Breast epithelium (tissue), 4 donors: ENCODE measurements at regions not wholly inside any gene's neighbourhood (a gene's known extent, or its start where the extent isn't known, plus 50 kb on each side); places are given as distances from the start of the nearest gene placed in this dataset.

Experiments
- DNase-seq, 2 donors: peaks; one replicate each; pipeline ENCODE4 v3.0.0-alpha.2; 2019; ENCODE audit warnings: low spot score in 2 of 2
- H3K27ac ChIP-seq, 2 donors: fragments of 200-600 bp; sonication (generic) in 1 of 2; one replicate each; pipeline ENCODE4 v1.5.1; 2016 to 2019; ENCODE audit warnings: mild to moderate bottlenecking in 1 of 2
- H3K27me3 ChIP-seq, 2 donors: fragments of 200-600 bp; sonication (generic) in 1 of 2; one replicate each; pipeline versions ENCODE4 v1.5.1 to v1.6.0; 2017 to 2019; ENCODE audit warnings: control low read depth in 1 of 2, mild to moderate bottlenecking in 1 of 2
- H3K36me3 ChIP-seq: fragments of 200-600 bp; one replicate; pipeline ENCODE4 v1.5.1; 2019
- H3K4me1 ChIP-seq, 2 donors: fragments of 200-600 bp; sonication (generic); one replicate each; pipeline ENCODE4 v1.5.1; 2016 to 2019; ENCODE audit warnings: control low read depth in 1 of 2
- H3K4me3 ChIP-seq, 3 donors: fragments of 200-600 bp; sonication (generic); 1 replicate in 2 of 3; 2 replicates in 1 of 3; pipeline ENCODE4 v1.5.1; 2016 to 2019; ENCODE audit warnings: mild to moderate bottlenecking in 3 of 3, moderate library complexity in 2 of 3
- H3K9me3 ChIP-seq, 2 donors: fragments of 200-600 bp; sonication (generic) in 1 of 2; one replicate each; pipeline ENCODE4 v1.5.1; 2016 to 2019; ENCODE audit warnings: control low read depth in 1 of 2
- CTCF ChIP-seq, 3 donors: fragments of 450-650 bp; IDR thresholded peaks; one replicate each; pipeline ENCODE4 v1.5.1; 2016 to 2017; ENCODE audit warnings: antibody characterized with exemption in 3 of 3, mild to moderate bottlenecking in 3 of 3, moderate library complexity in 3 of 3
- POLR2A ChIP-seq: fragments of 450-650 bp; IDR thresholded peaks from one replicate; pipeline ENCODE4 v1.6.1; 2016; ENCODE audit warnings: antibody characterized with exemption, mild to moderate bottlenecking, moderate library complexity
- POLR2AphosphoS5 ChIP-seq, 3 donors: sonication (generic); formaldehyde crosslinking; IDR thresholded peaks; one replicate each; pipeline ENCODE4 v1.6.1; 2017; ENCODE audit warnings: antibody characterized with exemption in 3 of 3
- intact Hi-C: fragments of 100-400 bp; cut with DNase I; formaldehyde crosslinking; loops from one replicate; pipeline ENCODE4 v1.15.1; 2023; ENCODE audit warnings: low total_unique reads

DNA sequence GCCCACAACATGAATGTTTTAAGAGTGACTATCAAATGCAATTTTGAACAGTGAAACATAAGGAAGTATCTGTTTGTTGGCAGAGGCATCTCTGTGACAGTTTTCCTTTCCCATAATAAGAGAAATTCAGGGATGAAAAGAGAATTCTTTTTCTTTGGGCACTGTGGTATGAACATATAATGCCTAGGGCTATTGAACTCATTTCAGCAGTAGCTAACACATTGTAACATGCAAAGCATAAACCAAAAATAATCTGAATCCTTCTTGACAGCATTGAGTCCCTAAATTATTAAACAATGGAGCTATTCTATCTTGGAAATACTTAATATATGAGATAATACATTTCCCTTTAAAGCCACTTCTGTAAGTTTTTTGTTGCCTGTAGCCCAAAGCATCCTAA, 633.0 kb upstream of the B3GALT2 start:
- no peak for DNase-seq
- Histone ChIP-seq H3K4me1 (no peaks in the 10 kb centered on the region), H3K36me3 (no peaks in the 10 kb centered on the region), H3K27me3 (no peaks in the 10 kb centered on the region), H3K27ac (no peak overlapping the region), H3K4me3 (no peak overlapping the region), H3K9me3 (peaks cover 0 to 9% of the 10 kb centered on the region in 2 donors)
- intact Hi-C loops, result no loop called here
- TF ChIP-seq CTCF (IDR thresholded peaks at IDR 0.05) (no peak), POLR2AphosphoS5 (IDR thresholded peaks at IDR 0.05) (no peak), POLR2A (no peak)

DNA sequence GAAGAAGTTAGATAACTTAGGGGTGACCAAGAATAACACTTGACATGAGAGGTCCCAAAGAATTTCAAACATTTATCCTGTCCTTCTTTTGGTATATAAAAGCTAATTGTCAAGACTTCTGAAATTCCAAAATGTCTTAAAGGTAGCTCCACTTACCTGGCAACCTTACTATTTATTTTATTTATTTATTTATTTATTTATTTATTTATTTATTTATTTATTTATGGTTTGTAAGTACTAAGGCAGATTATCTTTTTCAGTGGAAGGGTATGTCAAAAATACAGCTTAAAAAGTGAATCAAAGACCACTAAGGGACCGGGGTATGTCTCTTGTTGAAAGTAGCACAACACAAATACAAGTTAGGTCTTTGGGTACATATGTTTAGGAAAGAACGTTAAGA, 620.8 kb upstream of the B3GALT2 start:
- TF ChIP-seq POLR2AphosphoS5 (IDR thresholded peaks at IDR 0.05) (no peak), POLR2A (no peak), CTCF (IDR thresholded peaks at IDR 0.05) (no peak)
- intact Hi-C loops, result no loop called here
- no peaks in the 10 kb centered on the region for H3K9me3 ChIP-seq
- no peak overlapping the region for H3K4me3 ChIP-seq
- no peak for DNase-seq
- no peaks in the 10 kb centered on the region for H3K4me1 ChIP-seq
- no peak overlapping the region for H3K27ac ChIP-seq
- H3K27me3 ChIP-seq, result no peaks in the 10 kb centered on the region
- no peaks in the 10 kb centered on the region for H3K36me3 ChIP-seq

DNA sequence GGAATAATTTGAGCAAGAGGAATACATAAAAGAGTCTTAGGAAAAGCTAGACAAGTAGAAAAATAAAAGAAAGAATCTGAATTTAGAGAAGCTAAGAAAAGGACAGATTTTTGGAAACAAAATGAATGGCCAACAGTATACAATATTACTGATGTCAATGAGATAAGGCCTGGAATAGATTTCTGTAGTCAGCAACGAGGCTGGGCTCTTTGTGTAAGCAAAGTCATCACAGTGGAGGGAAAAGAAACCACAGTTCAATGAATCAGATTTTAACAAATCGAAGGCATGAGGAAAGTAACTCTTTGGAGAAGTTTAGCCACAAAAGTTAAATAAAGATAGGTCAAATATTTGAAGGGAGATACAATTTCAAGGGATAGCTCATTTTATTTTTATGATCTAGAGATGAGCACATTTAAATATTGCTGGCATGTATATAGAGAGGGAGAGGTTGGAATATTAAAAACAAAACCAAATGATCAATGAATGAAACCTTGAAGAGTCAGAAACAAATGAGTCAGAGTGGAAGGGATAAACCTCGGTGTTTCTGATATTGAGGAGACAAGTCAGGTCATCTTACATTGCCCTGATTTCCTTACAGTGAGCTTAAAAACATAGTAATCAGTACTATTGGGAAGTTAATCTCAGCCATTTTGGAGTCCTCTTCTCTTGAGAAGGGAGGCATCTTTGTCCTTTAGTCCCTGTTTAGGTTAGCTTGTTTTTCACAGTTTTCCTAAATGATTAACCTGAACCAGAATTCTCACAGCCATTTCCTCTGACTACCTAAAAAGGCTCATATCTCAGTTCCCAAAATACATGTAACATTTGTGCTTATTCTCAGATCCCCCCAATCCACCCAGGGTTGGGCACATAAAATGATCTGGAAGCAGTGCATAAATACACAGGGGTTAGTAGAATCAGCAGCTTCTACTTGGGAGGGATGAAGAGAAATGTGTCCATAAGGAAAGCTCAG, 620.0 kb upstream of the B3GALT2 start:
- H3K36me3 ChIP-seq, result no peaks in the 10 kb centered on the region
- H3K4me1 ChIP-seq, result no peaks in the 10 kb centered on the region
- no peak for DNase-seq
- no peak overlapping the region for H3K4me3 ChIP-seq
- no peaks in the 10 kb centered on the region for H3K9me3 ChIP-seq
- no peak overlapping the region for H3K27ac ChIP-seq
- no peaks in the 10 kb centered on the region for H3K27me3 ChIP-seq
- intact Hi-C loops, result no loop called here
- TF ChIP-seq CTCF (IDR thresholded peaks at IDR 0.05) (no peak), POLR2A (no peak), POLR2AphosphoS5 (IDR thresholded peaks at IDR 0.05) (no peak)

DNA sequence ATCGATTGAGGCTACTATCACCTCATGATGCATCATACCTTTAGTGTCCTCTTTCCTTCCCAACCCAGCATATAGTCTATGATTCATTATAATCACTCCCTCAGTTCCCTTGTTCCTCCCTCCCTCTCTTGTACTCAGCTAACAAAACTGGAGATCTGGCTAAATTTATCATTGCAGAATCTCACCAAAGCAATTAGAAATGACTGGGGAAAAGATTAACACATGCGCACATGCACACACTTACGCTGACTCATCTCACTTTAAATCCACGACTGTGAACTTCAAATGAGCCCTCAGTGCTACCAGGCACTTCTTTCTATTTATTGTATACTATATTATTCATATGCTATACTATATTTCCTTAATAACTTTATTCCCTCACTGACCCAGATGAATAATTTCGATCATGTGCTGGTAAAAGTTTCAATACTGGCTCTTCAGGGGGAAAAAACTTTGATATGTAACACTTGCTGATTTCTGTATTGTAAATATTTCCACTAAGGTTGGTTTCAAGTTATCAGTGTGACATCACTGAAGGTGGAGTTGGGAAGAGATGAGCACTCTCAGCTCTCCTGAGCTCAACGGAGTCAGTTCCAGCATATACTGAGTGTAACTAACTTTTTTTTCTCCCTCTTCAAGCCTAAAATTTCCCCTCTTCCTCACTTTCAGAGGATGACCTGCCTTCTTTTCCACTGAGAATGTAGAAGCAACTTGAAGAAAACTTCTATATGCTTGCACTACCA, 613.7 kb upstream of the B3GALT2 start:
- Histone ChIP-seq H3K4me1 (no peaks in the 10 kb centered on the region), H3K27me3 (no peaks in the 10 kb centered on the region), H3K4me3 (no peak overlapping the region), H3K9me3 (no peaks in the 10 kb centered on the region), H3K27ac (no peak overlapping the region), H3K36me3 (no peaks in the 10 kb centered on the region)
- intact Hi-C loops, result no loop called here
- no peak for DNase-seq
- TF ChIP-seq CTCF (IDR thresholded peaks at IDR 0.05), result no peak
- no peak for TF ChIP-seq POLR2A
- TF ChIP-seq POLR2AphosphoS5 (IDR thresholded peaks at IDR 0.05), result no peak

DNA sequence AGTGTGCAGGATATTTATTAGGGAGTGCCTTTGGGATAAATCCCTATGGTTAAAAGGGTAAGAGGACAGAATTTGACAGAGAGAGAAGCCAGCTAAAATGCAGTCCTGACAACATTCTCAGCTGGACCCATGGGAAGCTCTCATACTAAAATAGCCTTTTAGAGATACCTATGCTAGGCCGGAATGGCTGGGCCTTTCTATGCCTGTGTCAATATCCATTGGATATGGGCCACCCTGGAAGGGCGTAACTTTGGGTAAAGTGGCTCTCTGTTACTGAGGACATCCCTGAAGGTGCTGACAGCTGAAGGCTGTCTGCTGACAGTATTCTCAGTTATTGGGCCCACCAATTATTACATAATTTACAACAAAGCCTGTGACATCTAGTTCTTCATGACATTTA, 613.0 kb upstream of the B3GALT2 start:
- TF ChIP-seq POLR2A, result no peak
- no peak for TF ChIP-seq POLR2AphosphoS5 (IDR thresholded peaks at IDR 0.05)
- TF ChIP-seq CTCF (IDR thresholded peaks at IDR 0.05), result no peak
- intact Hi-C loops, result no loop called here
- Histone ChIP-seq H3K4me3 (no peak overlapping the region), H3K27me3 (no peaks in the 10 kb centered on the region), H3K9me3 (no peaks in the 10 kb centered on the region), H3K4me1 (no peaks in the 10 kb centered on the region), H3K27ac (no peak overlapping the region), H3K36me3 (no peaks in the 10 kb centered on the region)
- DNase-seq, result no peak
